HG02623 (cell line): ENCODE measurements at regions not wholly inside any gene's neighbourhood (a gene's known extent, or its start where the extent isn't known, plus 50 kb on each side); places are given as distances from the start of the nearest gene placed in this dataset.

Source experiments
- ATAC-seq: cut with Tn5 transposase; IDR thresholded peaks from one replicate; pipeline ENCODE4 v1.9.1; 2021; ENCODE audit warnings: moderate library complexity; ENCODE audit not compliant: unreplicated experiment

GRCh38 chr6:147712841-147713240 lies 204.4 kb downstream of the SAMD5 start:
- ATAC-seq = no peak

- no peak for ATAC-seq
Measured at GRCh38 chr6:147715035-147715434, 206.5 kb downstream of the SAMD5 start.

- ATAC-seq = no peak
Measured at GRCh38 chr6:147716434-147716833, 207.9 kb downstream of the SAMD5 start.

GRCh38 chr6:147717991-147718390 lies 209.5 kb downstream of the SAMD5 start:
- no peak for ATAC-seq

GRCh38 chr6:147722158-147722557 lies 213.7 kb downstream of the SAMD5 start:
- no peak for ATAC-seq

GRCh38 chr6:147724454-147724853 lies 216.0 kb downstream of the SAMD5 start:
- ATAC-seq = no peak

- ATAC-seq = no peak
Measured at GRCh38 chr6:147726342-147726741, 217.9 kb downstream of the SAMD5 start.

- ATAC-seq = no peak
Measured at GRCh38 chr6:147728903-147729302, 220.4 kb downstream of the SAMD5 start.

GRCh38 chr6:147733686-147734085 lies 225.2 kb downstream of the SAMD5 start:
- no peak for ATAC-seq

- no peak for ATAC-seq
Measured at GRCh38 chr6:147734151-147734550, 225.7 kb downstream of the SAMD5 start.

- ATAC-seq = no peak
Measured at GRCh38 chr6:147735924-147736323, 227.4 kb downstream of the SAMD5 start.

GRCh38 chr6:147737115-147737514 lies 228.6 kb downstream of the SAMD5 start:
- ATAC-seq = no peak

GRCh38 chr6:147738099-147738498 lies 229.6 kb downstream of the SAMD5 start:
- no peak for ATAC-seq

GRCh38 chr6:147738516-147739162 lies 230.1 kb downstream of the SAMD5 start:
- ATAC-seq = no peak

- no peak for ATAC-seq
Measured at GRCh38 chr6:147740326-147740725, 231.8 kb downstream of the SAMD5 start.

- no peak for ATAC-seq
Measured at GRCh38 chr6:147740916-147741315, 232.4 kb downstream of the SAMD5 start.

GRCh38 chr6:147741389-147741788 lies 232.9 kb downstream of the SAMD5 start:
- ATAC-seq = no peak

GRCh38 chr6:147742440-147742839 lies 233.9 kb downstream of the SAMD5 start:
- ATAC-seq = no peak

- ATAC-seq = no peak
Measured at GRCh38 chr6:147744012-147744411, 235.5 kb downstream of the SAMD5 start.

GRCh38 chr6:147749331-147749730 lies 240.8 kb downstream of the SAMD5 start:
- no peak for ATAC-seq

GRCh38 chr6:147750413-147750812 lies 241.9 kb downstream of the SAMD5 start:
- ATAC-seq = no peak

GRCh38 chr6:147751232-147751631 lies 242.7 kb downstream of the SAMD5 start:
- ATAC-seq = no peak

GRCh38 chr6:147752689-147753403 lies 244.4 kb downstream of the SAMD5 start:
- no peak for ATAC-seq
